Medulla oblongata (tissue), 1 donor: ENCODE measurements at regions not wholly inside any gene's neighbourhood (a gene's known extent, or its start where the extent isn't known, plus 50 kb on each side); places are given as distances from the start of the nearest gene placed in this dataset.

Experiments
- DNase-seq: peaks from one replicate; pipeline ENCODE4 v3.0.0-alpha.2; 2015; ENCODE audit errors: extremely low spot score

- DNase-seq: peak; percentile 15
Observed at GRCh38 chr11:104254347-104254746, 90.4 kb upstream of the PDGFD start.

GRCh38 chr11:104246590-104246989, 82.6 kb upstream of the PDGFD start:
- DNase-seq: no peak

GRCh38 chr11:104238916-104239315, 75.0 kb upstream of the PDGFD start:
- DNase-seq: no peak

GRCh38 chr11:104225047-104225446, 61.1 kb upstream of the PDGFD start:
- DNase-seq: no peak

- DNase-seq: no peak
Observed at GRCh38 chr11:104222464-104222863, 58.5 kb upstream of the PDGFD start.

- DNase-seq: no peak
Observed at GRCh38 chr11:104221455-104221854, 57.5 kb upstream of the PDGFD start.

GRCh38 chr11:104219096-104219495, 55.1 kb upstream of the PDGFD start:
- DNase-seq: no peak

GRCh38 chr11:104214517-104214916, 50.6 kb upstream of the PDGFD start:
- no peak for DNase-seq
